Sigmoid colon (tissue), 4 donors: ENCODE measurements at regions not wholly inside any gene's neighbourhood (a gene's known extent, or its start where the extent isn't known, plus 50 kb on each side); places are given as distances from the start of the nearest gene placed in this dataset.

Experiments used
- EP300 ChIP-seq, 4 donors: sonication (generic); formaldehyde crosslinking; IDR thresholded peaks; one replicate each; pipeline ENCODE4 v1.6.1; 2017; ENCODE audit warnings: antibody characterized with exemption in 4 of 4
- POLR2A ChIP-seq, 2 donors: fragments of 450-650 bp; IDR thresholded peaks; one replicate each; pipeline ENCODE4 v1.6.1; 2016; ENCODE audit warnings: antibody characterized with exemption in 2 of 2, mild to moderate bottlenecking in 2 of 2, moderate library complexity in 2 of 2
- POLR2AphosphoS5 ChIP-seq, 4 donors: sonication (generic); formaldehyde crosslinking; IDR thresholded peaks; one replicate each; pipeline ENCODE4 v1.6.1; 2017; ENCODE audit warnings: antibody characterized with exemption in 4 of 4
- TF ChIP-seq, protein P1 (sequence below), 4 experiments: fragments of 450-650 bp in 3 of 4; fragments of 200-600 bp in 1 of 4; IDR thresholded peaks; one replicate each; pipeline ENCODE4 v1.5.1; 2016 to 2019; ENCODE audit warnings: antibody characterized with exemption in 4 of 4, mild to moderate bottlenecking in 3 of 4, moderate library complexity in 2 of 4

DNA sequence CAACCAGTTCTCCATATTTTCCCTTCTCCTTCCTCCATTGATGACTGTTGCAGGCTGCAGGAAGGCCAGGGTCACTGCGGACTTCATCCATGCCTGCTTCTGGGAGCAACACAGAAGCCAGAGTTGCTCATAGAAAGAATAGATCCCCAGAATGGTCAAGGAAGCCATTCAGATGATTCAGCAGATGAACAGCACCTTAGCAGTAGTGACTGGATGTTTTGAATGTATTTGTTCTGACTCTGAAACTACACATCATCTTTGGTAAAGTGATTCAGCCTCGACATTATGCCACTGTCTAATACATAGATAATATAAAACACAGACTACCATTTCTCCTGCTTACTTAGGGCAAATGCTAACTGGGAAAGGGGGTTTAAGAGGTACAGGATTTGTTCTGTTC is 411.6 kb downstream of the RND3 start:
- TF ChIP-seq POLR2A (IDR thresholded peaks at IDR 0.05) (no peak), POLR2AphosphoS5 (IDR thresholded peaks at IDR 0.05) (no peak), EP300 (IDR thresholded peaks at IDR 0.05) (no peak)
- TF ChIP-seq, protein P1, sequence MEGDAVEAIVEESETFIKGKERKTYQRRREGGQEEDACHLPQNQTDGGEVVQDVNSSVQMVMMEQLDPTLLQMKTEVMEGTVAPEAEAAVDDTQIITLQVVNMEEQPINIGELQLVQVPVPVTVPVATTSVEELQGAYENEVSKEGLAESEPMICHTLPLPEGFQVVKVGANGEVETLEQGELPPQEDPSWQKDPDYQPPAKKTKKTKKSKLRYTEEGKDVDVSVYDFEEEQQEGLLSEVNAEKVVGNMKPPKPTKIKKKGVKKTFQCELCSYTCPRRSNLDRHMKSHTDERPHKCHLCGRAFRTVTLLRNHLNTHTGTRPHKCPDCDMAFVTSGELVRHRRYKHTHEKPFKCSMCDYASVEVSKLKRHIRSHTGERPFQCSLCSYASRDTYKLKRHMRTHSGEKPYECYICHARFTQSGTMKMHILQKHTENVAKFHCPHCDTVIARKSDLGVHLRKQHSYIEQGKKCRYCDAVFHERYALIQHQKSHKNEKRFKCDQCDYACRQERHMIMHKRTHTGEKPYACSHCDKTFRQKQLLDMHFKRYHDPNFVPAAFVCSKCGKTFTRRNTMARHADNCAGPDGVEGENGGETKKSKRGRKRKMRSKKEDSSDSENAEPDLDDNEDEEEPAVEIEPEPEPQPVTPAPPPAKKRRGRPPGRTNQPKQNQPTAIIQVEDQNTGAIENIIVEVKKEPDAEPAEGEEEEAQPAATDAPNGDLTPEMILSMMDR (IDR thresholded peaks at IDR 0.05), result no peak
